CD4-positive, alpha-beta T cell (primary cell): ENCODE measurements at regions not wholly inside any gene's neighbourhood (a gene's known extent, or its start where the extent isn't known, plus 50 kb on each side); places are given as distances from the start of the nearest gene placed in this dataset.
"Not testable (repeated sequence)": the region's sequence is repeated elsewhere in the genome, so short reads cannot be mapped to it uniquely, and the experiment has no call there.

Source experiments
- ATAC-seq: fragments of 200-7000 bp; cut with Tn5 transposase; one replicate; pipeline ENCODE4 v1.10.0; 2022; ENCODE audit warnings: mild to moderate bottlenecking; ENCODE audit not compliant: poor library complexity
- CTCF ChIA-PET: fragments of 350-600 bp; sonication (Branson Sonifier 250); formaldehyde crosslinking; loops from one replicate; lab custom pipeline; 2021; ENCODE audit warnings: antibody characterized with exemption, inconsistent platforms; lab: Charles Lee
- POLR2A ChIA-PET: fragments of 350-600 bp; sonication (Branson Sonifier 250); formaldehyde crosslinking; loops from one replicate; lab custom pipeline; 2021; ENCODE audit warnings: antibody characterized with exemption, inconsistent platforms; lab: Charles Lee
- DNase-seq, 14 experiments: peaks; one replicate each; pipeline ENCODE4 v3.0.0-alpha.2; 2013 to 2020; ENCODE audit warnings: mixed read lengths in 2 of 14
- H3K27ac ChIP-seq, 2 donors: one replicate each; pipeline versions ENCODE4 v1.5.1 to v1.7.0; 2013; ENCODE audit warnings: low read length in 2 of 2, low read depth in 1 of 2, mild to moderate bottlenecking in 1 of 2
- H3K27me3 ChIP-seq, 2 experiments: 1 replicate in 1 of 2; 2 replicates in 1 of 2; pipeline versions ENCODE4 v1.6.1 to v1.7.0; 2013; ENCODE audit warnings: low read length in 2 of 2, control low read depth in 1 of 2, mild to moderate bottlenecking in 1 of 2, moderate library complexity in 1 of 2; ENCODE audit not compliant: insufficient read depth in 2 of 2, control insufficient read depth in 1 of 2
- H3K36me3 ChIP-seq: one replicate; pipeline ENCODE4 v1.6.1; 2013; ENCODE audit warnings: low read length, control low read depth; ENCODE audit not compliant: insufficient read depth
- H3K4me1 ChIP-seq: one replicate; pipeline ENCODE4 v1.6.1; 2013; ENCODE audit warnings: low read length, control low read depth; ENCODE audit not compliant: insufficient read depth
- H3K4me3 ChIP-seq: one replicate; pipeline ENCODE4 v1.5.1; 2013; ENCODE audit warnings: mild to moderate bottlenecking, low read length, moderate library complexity
- H3K9me3 ChIP-seq, 2 experiments: 1 replicate in 1 of 2; 2 replicates in 1 of 2; pipeline versions ENCODE4 v1.6.1 to v1.7.0; 2013; ENCODE audit warnings: low read length in 2 of 2, mild to moderate bottlenecking in 2 of 2, control low read depth in 1 of 2, moderate library complexity in 1 of 2; ENCODE audit not compliant: control insufficient read depth in 1 of 2, insufficient read depth in 1 of 2
- H3K27ac Mint-ChIP-seq: one replicate; pipeline ENCODE4 v1.8.0; 2020; ENCODE audit warnings: mixed read lengths
- H3K27me3 Mint-ChIP-seq: one replicate; pipeline ENCODE4 v1.8.0; 2021; ENCODE audit warnings: mixed read lengths
- H3K36me3 Mint-ChIP-seq: one replicate; pipeline ENCODE4 v1.8.0; 2021; ENCODE audit warnings: low read depth, mixed read lengths
- H3K4me1 Mint-ChIP-seq: one replicate; pipeline ENCODE4 v1.8.0; 2021; ENCODE audit warnings: low read depth, mixed read lengths
- H3K4me3 Mint-ChIP-seq: one replicate; pipeline ENCODE4 v1.8.0; 2020; ENCODE audit warnings: mild to moderate bottlenecking, mixed read lengths
- H3K9me3 Mint-ChIP-seq: one replicate; pipeline ENCODE4 v1.8.0; 2020; ENCODE audit warnings: mixed read lengths
- intact Hi-C, 2 experiments: fragments of 100-400 bp; cut with DNase I in 1 of 2; cut with micrococcal nuclease in 1 of 2; formaldehyde crosslinking; loops; one replicate each; pipeline versions ENCODE4 v1.15.1 to v1.9.0; 2023 to 2025; cut with DNase I, micrococcal nuclease

DNA sequence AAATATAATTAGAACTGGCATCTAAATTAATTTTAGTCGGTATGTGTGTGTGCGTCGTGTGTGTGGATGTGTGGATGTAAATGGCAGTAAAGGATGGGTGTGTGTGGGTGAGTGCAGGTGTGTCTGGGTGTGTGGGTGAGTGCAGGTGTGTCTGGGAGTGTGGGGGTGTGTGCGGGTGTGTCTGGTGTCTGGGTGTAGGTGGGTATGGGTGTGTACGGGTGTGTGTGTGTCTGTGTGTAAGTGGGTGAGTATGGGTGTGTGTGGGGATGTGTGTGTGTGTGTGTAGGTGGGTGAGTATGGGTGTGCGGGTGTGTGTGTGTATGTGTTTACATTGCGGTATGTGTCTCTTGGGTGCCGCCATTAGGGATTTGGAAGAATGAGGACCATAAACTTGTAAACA is 55.0 kb downstream of the OR11H1 start:
- intact Hi-C loops, DNase-seq, H3K36me3 ChIP-seq, ATAC-seq, CTCF ChIA-PET, H3K36me3 Mint-ChIP-seq, H3K27ac ChIP-seq, H3K27me3 ChIP-seq, H3K4me1 Mint-ChIP-seq, H3K9me3 Mint-ChIP-seq, H3K4me3 Mint-ChIP-seq, H3K4me3 ChIP-seq, H3K27me3 Mint-ChIP-seq, H3K27ac Mint-ChIP-seq, H3K9me3 ChIP-seq, H3K4me1 ChIP-seq, POLR2A ChIA-PET: not testable (repeated sequence)

DNA sequence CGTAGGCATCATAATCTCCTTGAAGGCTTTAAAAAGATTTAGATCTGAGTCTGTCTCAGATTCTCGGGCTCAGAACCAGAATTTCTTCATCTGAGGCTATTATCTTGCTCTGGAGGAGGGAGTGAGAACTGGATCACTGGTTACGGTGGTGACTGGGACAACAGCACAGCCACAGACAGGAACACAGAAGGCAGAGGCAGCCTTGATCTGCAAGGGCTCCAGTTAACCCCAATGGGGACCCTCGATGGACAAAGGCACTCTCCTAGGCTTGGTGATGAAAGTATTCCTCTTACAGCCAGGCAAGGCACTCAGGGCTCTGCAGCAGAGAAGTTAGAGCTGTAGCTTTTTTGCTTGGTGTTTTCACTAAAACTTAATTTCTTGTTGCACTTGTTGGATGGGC is 74.2 kb downstream of the OR11H1 start:
- H3K27me3 ChIP-seq, CTCF ChIA-PET, intact Hi-C loops, ATAC-seq, H3K4me1 ChIP-seq, H3K27ac ChIP-seq, H3K4me1 Mint-ChIP-seq, H3K36me3 ChIP-seq, H3K9me3 Mint-ChIP-seq, DNase-seq, H3K4me3 Mint-ChIP-seq, H3K27me3 Mint-ChIP-seq, H3K27ac Mint-ChIP-seq, H3K9me3 ChIP-seq, POLR2A ChIA-PET, H3K4me3 ChIP-seq, H3K36me3 Mint-ChIP-seq: not testable (repeated sequence)

DNA sequence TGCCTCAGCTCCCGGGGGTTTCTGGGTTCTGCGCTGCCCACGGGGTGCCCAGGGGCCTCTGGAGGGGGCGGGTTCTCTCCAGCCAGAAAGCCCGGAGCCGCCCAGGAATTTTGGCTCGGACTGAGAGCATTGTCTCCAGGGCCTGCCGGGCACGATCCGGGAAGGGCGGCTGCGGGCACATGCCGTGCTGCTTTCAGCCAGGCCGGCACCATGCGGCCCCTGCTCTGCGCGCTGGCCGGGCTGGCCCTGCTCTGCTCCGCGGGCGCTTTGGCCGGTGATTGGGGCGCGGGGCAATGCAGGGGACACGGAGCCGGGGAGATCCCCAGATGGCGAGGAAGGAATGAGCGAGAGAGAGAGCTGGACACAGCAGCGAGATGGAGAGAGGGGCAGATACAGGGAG is 75.1 kb downstream of the OR11H1 start:
- H3K36me3 ChIP-seq, H3K36me3 Mint-ChIP-seq, ATAC-seq, H3K27me3 Mint-ChIP-seq, H3K4me3 Mint-ChIP-seq, CTCF ChIA-PET, H3K27ac Mint-ChIP-seq, H3K4me3 ChIP-seq, POLR2A ChIA-PET, H3K27ac ChIP-seq, H3K27me3 ChIP-seq, H3K9me3 Mint-ChIP-seq, H3K4me1 Mint-ChIP-seq, intact Hi-C loops, H3K9me3 ChIP-seq, DNase-seq, H3K4me1 ChIP-seq: not testable (repeated sequence)

DNA sequence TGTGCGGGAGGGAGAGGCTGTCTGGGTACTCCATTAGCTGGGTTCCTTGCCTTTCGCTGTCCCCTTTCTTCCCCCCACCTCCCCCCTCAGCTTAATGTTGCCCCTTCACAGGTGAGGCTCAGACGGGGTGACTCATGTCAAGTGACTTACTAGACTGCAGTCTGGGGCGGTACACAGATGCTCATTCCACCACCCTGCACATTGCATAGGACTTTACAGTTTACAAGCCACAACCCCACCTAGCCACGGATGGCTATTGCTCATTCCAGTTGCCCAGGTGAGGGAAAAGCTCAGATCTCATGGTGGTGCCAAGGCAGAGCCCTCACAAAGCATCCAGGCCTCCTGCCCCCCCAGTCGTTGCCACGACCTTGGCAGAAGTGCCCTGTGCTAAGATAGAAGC is 76.2 kb downstream of the OR11H1 start:
- not testable (repeated sequence) for H3K4me1 ChIP-seq, ATAC-seq

DNA sequence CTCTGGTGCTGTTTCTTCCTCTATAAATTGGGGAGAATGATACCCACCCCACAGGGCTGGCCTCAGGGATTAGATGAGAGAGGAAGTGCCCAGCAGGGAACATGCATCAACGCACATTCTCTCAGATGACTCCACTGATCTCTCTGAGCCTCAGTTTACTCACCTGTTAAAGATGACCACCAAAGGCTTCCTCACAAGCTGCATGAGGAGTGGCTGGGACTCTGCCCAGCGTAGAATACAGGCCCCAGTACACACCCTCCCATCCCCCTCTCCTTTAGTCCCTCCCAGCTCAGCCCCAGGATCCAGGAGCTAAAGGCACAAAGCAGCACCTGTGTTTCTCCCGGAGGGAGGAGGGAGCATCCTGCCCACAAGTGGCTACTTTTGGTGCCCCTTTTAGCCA is 76.7 kb downstream of the OR11H1 start:
- H3K27me3 Mint-ChIP-seq, H3K4me3 Mint-ChIP-seq, H3K36me3 Mint-ChIP-seq, CTCF ChIA-PET, intact Hi-C loops, H3K4me1 Mint-ChIP-seq, POLR2A ChIA-PET, H3K9me3 ChIP-seq, H3K27ac ChIP-seq, H3K27me3 ChIP-seq, H3K9me3 Mint-ChIP-seq, H3K27ac Mint-ChIP-seq, H3K36me3 ChIP-seq, DNase-seq, H3K4me3 ChIP-seq, H3K4me1 ChIP-seq, ATAC-seq: not testable (repeated sequence)

More for the DNA sequence above, 76.2 kb downstream of the OR11H1 start:
- H3K4me3 Mint-ChIP-seq, H3K36me3 ChIP-seq, POLR2A ChIA-PET, H3K27ac ChIP-seq, H3K36me3 Mint-ChIP-seq, DNase-seq, H3K9me3 ChIP-seq, H3K27me3 Mint-ChIP-seq, H3K4me3 ChIP-seq, intact Hi-C loops, CTCF ChIA-PET, H3K9me3 Mint-ChIP-seq, H3K27ac Mint-ChIP-seq, H3K27me3 ChIP-seq, H3K4me1 Mint-ChIP-seq: not testable (repeated sequence)

DNA sequence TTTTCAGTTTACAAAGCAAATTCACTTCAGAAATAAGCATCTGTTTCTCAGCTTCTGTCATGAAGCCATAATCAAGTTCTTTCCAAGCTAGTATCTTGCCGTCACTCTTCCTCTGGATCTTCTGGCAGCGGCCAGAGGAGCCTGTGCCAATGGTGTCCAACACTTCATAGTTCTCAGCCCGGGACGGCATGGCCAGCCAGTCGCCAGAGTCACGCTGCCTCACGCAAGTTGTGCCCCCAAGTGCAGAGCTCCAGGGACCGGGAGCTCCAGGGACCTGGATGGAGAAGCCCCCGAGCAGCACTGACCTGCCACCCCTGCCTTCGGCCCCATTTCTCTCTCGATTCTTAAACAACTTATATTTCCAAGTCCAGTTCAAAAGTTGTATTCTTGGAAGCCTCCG is 76.9 kb upstream of the POTEH start:
- POLR2A ChIA-PET, H3K9me3 Mint-ChIP-seq, H3K27me3 ChIP-seq, H3K4me1 Mint-ChIP-seq, H3K27ac Mint-ChIP-seq, ATAC-seq, H3K27ac ChIP-seq, H3K27me3 Mint-ChIP-seq, CTCF ChIA-PET, DNase-seq, H3K4me3 ChIP-seq, H3K36me3 ChIP-seq, H3K9me3 ChIP-seq, H3K4me1 ChIP-seq, H3K4me3 Mint-ChIP-seq, intact Hi-C loops, H3K36me3 Mint-ChIP-seq: not testable (repeated sequence)

DNA sequence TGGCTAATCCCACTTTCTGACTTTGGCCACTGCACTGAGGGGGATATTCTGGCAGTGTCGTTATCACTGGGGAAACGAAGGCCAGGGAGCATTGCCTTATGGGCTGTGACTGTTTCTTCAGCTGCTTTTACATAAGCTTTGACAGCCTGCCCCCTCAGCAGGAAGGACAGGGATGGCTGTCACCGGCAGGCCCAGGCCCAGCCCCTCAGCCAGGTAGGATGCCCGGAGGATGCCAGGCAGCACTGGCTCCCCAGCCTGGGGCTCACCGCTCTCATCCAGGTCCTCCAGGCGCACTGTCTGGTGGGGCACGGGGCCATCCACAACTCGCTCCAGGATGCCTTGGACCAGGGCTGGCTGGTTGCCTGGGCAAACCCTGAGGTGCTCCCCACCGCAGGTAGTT is 74.7 kb upstream of the POTEH start:
- H3K27ac Mint-ChIP-seq, H3K27ac ChIP-seq, H3K4me1 ChIP-seq, intact Hi-C loops, H3K4me1 Mint-ChIP-seq, H3K27me3 Mint-ChIP-seq, H3K9me3 Mint-ChIP-seq, DNase-seq, H3K4me3 ChIP-seq, H3K27me3 ChIP-seq, POLR2A ChIA-PET, CTCF ChIA-PET, ATAC-seq, H3K9me3 ChIP-seq, H3K4me3 Mint-ChIP-seq, H3K36me3 Mint-ChIP-seq, H3K36me3 ChIP-seq: not testable (repeated sequence)
